Duodenal mucosa (tissue), 2 donors: ENCODE measurements at regions not wholly inside any gene's neighbourhood (a gene's known extent, or its start where the extent isn't known, plus 50 kb on each side); places are given as distances from the start of the nearest gene placed in this dataset.

Experiments used
- H3K27ac ChIP-seq: one replicate; pipeline ENCODE4 v1.7.0; 2013; ENCODE audit warnings: low read depth, low read length
- H3K27me3 ChIP-seq, 2 donors: one replicate each; pipeline ENCODE4 v1.7.0; 2013; ENCODE audit warnings: low read length in 2 of 2, control low read depth in 1 of 2; ENCODE audit not compliant: insufficient read depth in 2 of 2, control insufficient read depth in 1 of 2
- H3K36me3 ChIP-seq, 2 donors: one replicate each; pipeline ENCODE4 v1.7.0; 2013; ENCODE audit warnings: low read length in 2 of 2, control low read depth in 1 of 2; ENCODE audit not compliant: insufficient read depth in 2 of 2, control insufficient read depth in 1 of 2
- H3K4me1 ChIP-seq, 2 donors: one replicate each; pipeline ENCODE4 v1.7.0; 2013; ENCODE audit warnings: low read length in 2 of 2, control low read depth in 1 of 2; ENCODE audit not compliant: insufficient read depth in 2 of 2, control insufficient read depth in 1 of 2
- H3K4me3 ChIP-seq, 2 donors: one replicate each; pipeline ENCODE4 v1.7.0; 2013; ENCODE audit warnings: low read length in 2 of 2, low read depth in 1 of 2
- H3K9ac ChIP-seq, 2 donors: one replicate each; pipeline ENCODE4 v1.7.0; 2013; ENCODE audit warnings: low read length in 2 of 2, low read depth in 1 of 2
- H3K9me3 ChIP-seq, 2 donors: one replicate each; pipeline ENCODE4 v1.7.0; 2013; ENCODE audit warnings: low read length in 2 of 2, control low read depth in 1 of 2; ENCODE audit not compliant: control insufficient read depth in 1 of 2

- H3K9ac ChIP-seq: no peak overlapping the region
- H3K27me3 ChIP-seq: no peaks in the 10 kb centered on the region
- H3K27ac ChIP-seq: no peak overlapping the region
Observed at GRCh38 chr2:237227190-237227589, 141.5 kb downstream of the COPS8 start.

DNA sequence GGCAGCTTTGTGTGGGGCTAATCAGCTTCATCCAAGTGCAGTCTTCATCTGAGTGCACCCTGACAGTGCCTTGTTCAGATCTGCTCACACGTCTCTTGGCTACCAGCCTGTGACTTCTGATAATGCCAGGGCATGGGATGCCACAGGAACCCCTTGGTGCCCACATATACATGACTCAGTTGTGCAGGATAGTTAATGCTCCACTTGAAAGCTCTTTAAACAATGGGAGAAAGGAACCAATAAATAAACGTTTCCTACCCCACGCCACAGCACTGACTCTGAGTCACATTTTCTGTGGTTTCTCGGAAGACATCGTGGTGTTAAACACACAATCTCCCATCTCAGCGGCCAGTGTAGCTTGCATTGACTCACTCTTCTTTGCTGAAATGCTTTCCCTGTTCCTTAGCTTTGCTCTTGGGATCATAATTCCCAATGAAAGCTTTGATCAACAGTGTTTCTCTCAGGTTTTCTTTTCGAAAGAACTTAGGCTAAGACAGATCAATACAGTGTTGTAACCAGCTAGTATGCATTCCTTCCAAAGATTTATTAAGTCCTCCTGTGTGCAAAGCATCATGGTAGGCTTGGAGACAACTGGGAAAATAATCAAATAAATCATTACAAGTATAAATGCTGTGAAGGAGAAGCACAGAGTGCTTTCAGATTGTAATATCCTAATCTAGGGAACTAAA is 142.0 kb downstream of the COPS8 start:
- no peak overlapping the region for H3K9ac ChIP-seq
- no peak overlapping the region for H3K27ac ChIP-seq
- no peaks in the 10 kb centered on the region for H3K36me3 ChIP-seq
- no peaks in the 10 kb centered on the region for H3K27me3 ChIP-seq
- H3K9me3 ChIP-seq: no peaks in the 10 kb centered on the region
- peaks cover 0 to 4% of the 10 kb centered on the region in 2 donors for H3K4me1 ChIP-seq
- no peak overlapping the region for H3K4me3 ChIP-seq

More at GRCh38 chr2:237227190-237227589, 141.5 kb downstream of the COPS8 start:
- H3K9me3 ChIP-seq: no peaks in the 10 kb centered on the region
- no peak overlapping the region for H3K4me3 ChIP-seq
- no peaks in the 10 kb centered on the region for H3K36me3 ChIP-seq
- H3K4me1 ChIP-seq: peaks cover 0 to 4% of the 10 kb centered on the region in 2 donors

- H3K27me3 ChIP-seq: no peaks in the 10 kb centered on the region
- no peak overlapping the region for H3K27ac ChIP-seq
- no peaks in the 10 kb centered on the region for H3K9me3 ChIP-seq
- no peak overlapping the region for H3K4me3 ChIP-seq
- H3K4me1 ChIP-seq: peaks cover 0 to 2% of the 10 kb centered on the region in 2 donors
- no peak overlapping the region for H3K9ac ChIP-seq
- no peaks in the 10 kb centered on the region for H3K36me3 ChIP-seq
Observed at GRCh38 chr2:237228281-237228625, 142.6 kb downstream of the COPS8 start.

- Histone ChIP-seq H3K27ac (no peak overlapping the region), H3K9me3 (no peaks in the 10 kb centered on the region), H3K4me3 (no peak overlapping the region), H3K27me3 (no peaks in the 10 kb centered on the region), H3K36me3 (no peaks in the 10 kb centered on the region), H3K4me1 (no peaks in the 10 kb centered on the region), H3K9ac (no peak overlapping the region)
Observed at GRCh38 chr2:237229905-237230304, 144.2 kb downstream of the COPS8 start.

DNA sequence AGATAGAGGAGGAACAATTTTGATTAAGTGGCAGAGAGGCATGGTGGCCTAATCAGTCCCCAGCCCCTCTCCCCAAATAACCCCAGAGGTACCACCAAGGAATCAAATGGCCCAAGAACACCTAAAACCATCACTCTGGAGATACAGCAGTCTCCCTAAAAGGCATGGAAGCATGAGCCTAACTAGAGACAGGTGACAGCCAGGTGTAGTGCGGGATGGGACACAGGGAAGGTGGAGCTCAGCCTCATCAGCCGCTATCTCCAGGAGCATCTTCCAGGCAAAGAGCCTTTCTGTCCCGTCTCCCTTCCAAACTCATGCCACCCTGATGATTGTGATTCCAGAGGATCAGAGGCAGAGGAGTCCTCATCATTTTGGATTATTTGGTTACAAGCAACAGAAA is 144.7 kb downstream of the COPS8 start:
- Histone ChIP-seq H3K27ac (no peak overlapping the region), H3K9ac (no peak overlapping the region), H3K9me3 (no peaks in the 10 kb centered on the region), H3K4me1 (no peaks in the 10 kb centered on the region), H3K36me3 (no peaks in the 10 kb centered on the region), H3K4me3 (no peak overlapping the region), H3K27me3 (no peaks in the 10 kb centered on the region)

- H3K36me3 ChIP-seq: no peaks in the 10 kb centered on the region
- H3K27ac ChIP-seq: no peak overlapping the region
- no peak overlapping the region for H3K4me3 ChIP-seq
- H3K9ac ChIP-seq: no peak overlapping the region
- no peaks in the 10 kb centered on the region for H3K4me1 ChIP-seq
- H3K27me3 ChIP-seq: no peaks in the 10 kb centered on the region
- H3K9me3 ChIP-seq: no peaks in the 10 kb centered on the region
Observed at GRCh38 chr2:237231593-237231992, 145.9 kb downstream of the COPS8 start.

DNA sequence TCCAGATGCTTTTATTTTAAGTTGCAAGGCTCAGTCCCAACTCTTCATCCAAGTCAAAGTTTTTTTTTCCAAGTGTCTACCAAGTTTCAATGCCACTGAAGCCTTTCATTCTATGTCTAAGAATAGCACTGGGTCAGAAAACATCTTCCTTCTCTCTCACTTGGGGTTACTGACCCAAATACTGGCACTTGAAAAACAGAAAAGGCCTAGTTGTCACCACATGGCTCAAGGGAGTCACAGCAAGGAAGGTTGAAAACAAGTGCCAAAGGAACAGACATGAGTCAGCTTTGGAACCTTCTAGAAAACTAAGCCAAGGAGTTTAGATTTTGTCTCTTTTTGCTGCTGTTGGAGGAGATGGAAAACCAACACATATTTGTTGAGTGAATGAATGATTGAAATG is 146.5 kb downstream of the COPS8 start:
- no peaks in the 10 kb centered on the region for H3K9me3 ChIP-seq
- H3K27ac ChIP-seq: no peak overlapping the region
- no peaks in the 10 kb centered on the region for H3K4me1 ChIP-seq
- H3K9ac ChIP-seq: no peak overlapping the region
- no peaks in the 10 kb centered on the region for H3K27me3 ChIP-seq
- no peaks in the 10 kb centered on the region for H3K36me3 ChIP-seq
- H3K4me3 ChIP-seq: no peak overlapping the region

DNA sequence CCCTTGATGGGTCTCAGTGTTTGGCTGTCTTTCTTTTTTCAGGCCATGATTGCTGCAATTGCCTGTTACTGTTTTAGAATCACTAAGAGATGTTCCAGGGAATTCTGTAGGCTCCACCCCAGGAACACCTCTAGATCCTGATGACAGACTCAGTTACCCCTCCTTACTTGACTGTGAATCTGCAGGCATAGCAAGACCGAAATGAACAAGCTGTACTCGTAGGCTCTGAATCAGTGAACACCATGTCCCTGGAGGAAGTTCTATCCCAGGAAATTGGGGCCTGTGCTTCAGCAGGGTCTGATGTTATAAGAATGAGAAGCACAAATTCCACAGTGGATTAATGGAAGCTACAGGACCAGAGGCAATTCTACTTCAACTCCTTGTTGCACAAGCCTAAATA is 148.6 kb downstream of the COPS8 start:
- Histone ChIP-seq H3K27me3 (no peaks in the 10 kb centered on the region), H3K4me3 (no peak overlapping the region), H3K4me1 (no peaks in the 10 kb centered on the region), H3K9ac (no peak overlapping the region), H3K36me3 (no peaks in the 10 kb centered on the region), H3K27ac (no peak overlapping the region), H3K9me3 (no peaks in the 10 kb centered on the region)

DNA sequence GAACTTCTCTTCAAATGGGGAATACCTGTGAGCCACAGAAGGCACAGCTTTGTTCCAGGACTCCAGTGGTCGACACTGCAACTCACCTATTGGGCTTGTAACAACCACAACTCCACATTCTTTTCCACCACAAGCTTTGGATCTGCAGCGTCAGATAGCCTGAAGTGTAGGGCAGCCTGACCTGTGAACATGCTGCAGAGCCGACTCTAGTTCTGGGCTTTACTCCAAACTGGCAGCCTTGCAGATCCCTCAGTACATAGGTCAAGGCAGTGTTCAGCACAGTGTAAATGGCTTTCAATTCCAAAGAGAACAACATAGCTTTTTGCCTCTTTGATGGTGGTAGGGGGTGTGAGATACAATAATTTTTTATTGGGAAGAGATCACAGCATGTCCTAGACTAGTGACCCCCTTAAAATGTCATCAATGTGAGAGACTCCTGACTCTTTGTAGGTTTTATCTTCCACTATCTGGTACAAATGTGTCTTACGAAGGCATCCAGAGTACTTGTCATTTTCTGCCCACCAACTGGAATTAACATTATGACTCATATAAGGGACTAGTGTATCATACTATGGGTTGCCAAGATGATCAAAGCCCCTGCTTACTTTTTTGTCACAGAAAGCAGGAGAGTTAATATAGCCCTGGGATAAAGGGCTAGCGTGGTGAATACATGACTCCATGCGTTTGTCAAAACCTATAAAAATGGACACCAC is 149.8 kb downstream of the COPS8 start:
- Histone ChIP-seq H3K9me3 (no peaks in the 10 kb centered on the region), H3K4me1 (no peaks in the 10 kb centered on the region), H3K27ac (no peak overlapping the region), H3K36me3 (no peaks in the 10 kb centered on the region), H3K9ac (no peak overlapping the region), H3K27me3 (no peaks in the 10 kb centered on the region), H3K4me3 (no peak overlapping the region)

DNA sequence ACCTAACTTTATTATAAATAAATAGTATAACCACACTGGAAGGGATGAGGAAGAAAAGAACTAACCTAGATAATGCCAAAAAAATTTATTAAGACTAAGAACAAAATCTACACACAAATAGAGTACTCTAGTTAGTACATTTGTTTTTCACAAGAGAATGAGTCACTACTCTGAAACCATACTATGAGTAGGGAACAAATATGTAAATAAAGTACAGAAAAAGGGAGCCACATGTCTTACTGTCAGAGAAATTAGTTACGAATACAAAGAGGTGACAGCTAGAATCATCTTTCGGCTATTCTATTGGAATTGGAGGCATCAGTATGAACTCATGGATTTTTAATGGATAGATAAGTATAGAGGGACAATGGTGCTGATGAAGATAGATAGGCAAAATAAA is 150.5 kb downstream of the COPS8 start:
- Histone ChIP-seq H3K9me3 (peaks cover 2 to 3% of the 10 kb centered on the region in 2 donors), H3K27me3 (no peaks in the 10 kb centered on the region), H3K27ac (no peak overlapping the region), H3K9ac (no peak overlapping the region), H3K36me3 (no peaks in the 10 kb centered on the region), H3K4me3 (no peak overlapping the region), H3K4me1 (no peaks in the 10 kb centered on the region)
